ENCODE measurements at regions not wholly inside any gene's neighbourhood (a gene's known extent, or its start where the extent isn't known, plus 50 kb on each side); places are given as distances from the start of the nearest gene placed in this dataset.

DNA sequence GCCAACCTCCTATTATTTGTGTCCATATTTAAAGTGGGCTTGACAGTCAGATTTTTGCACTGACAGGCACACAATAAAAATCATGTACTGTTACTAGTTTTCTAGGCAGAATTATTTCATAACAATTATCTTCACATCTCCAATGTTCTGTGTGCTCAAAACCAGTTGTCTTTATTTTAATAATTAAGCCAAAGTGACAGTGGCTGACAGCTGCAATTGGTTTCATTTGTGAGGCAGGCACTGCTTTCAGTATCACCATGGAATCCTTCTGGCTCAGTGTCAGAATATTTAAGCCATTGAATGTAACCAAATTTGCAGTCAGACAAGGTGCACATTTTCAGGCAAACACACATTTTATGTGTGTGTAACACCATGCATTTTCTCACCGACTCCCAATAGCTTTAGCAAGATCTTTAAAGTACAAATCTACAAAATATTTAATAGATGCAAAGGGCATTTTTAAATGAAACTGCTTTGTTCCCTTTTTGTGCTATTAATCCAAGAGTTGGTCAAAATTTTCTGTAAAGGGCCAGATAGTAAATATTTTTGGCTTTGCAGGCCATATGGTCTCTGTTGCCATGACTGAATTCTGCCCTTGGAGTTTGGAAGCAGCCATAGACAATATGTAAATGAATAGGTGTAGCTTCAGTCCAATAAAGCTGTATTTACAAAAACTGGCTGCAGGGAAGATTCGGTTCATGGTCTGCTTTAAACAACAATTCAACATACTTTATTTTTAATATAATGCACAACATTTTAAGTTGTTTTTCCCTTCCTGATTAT lies 486.0 kb downstream of the KCNJ2 start:
- H3K4me3 ChIP-seq (ENCODE audit: low read length in 3 of 3), result no peak overlapping the region
- H3K9ac ChIP-seq (ENCODE audit: low read length in 3 of 3), result no peak overlapping the region
- no peaks in the 10 kb centered on the region for H3K4me1 ChIP-seq (ENCODE audit: control insufficient read depth in 2 of 3, insufficient read depth in 2 of 3, low read depth in 1 of 3, low read length in 3 of 3)
- H3K9me3 ChIP-seq (ENCODE audit: control insufficient read depth in 2 of 3, insufficient read depth in 1 of 3, low read length in 3 of 3), result no peaks in the 10 kb centered on the region
- intact Hi-C loops (cut with DNase I), result no loop called here
- no peaks in the 10 kb centered on the region for H3K36me3 ChIP-seq (ENCODE audit: control insufficient read depth in 2 of 3, insufficient read depth in 3 of 3, low read length in 3 of 3)
- no peaks in the 10 kb centered on the region for H3K27me3 ChIP-seq (ENCODE audit: control insufficient read depth, insufficient read depth, low read length)
- no peak overlapping the region for H3K27ac ChIP-seq (ENCODE audit: low read depth in 2 of 2, low read length in 2 of 2)
- no peak for DNase-seq
- FAIRE-seq, result no peak
- TF ChIP-seq, protein P1, sequence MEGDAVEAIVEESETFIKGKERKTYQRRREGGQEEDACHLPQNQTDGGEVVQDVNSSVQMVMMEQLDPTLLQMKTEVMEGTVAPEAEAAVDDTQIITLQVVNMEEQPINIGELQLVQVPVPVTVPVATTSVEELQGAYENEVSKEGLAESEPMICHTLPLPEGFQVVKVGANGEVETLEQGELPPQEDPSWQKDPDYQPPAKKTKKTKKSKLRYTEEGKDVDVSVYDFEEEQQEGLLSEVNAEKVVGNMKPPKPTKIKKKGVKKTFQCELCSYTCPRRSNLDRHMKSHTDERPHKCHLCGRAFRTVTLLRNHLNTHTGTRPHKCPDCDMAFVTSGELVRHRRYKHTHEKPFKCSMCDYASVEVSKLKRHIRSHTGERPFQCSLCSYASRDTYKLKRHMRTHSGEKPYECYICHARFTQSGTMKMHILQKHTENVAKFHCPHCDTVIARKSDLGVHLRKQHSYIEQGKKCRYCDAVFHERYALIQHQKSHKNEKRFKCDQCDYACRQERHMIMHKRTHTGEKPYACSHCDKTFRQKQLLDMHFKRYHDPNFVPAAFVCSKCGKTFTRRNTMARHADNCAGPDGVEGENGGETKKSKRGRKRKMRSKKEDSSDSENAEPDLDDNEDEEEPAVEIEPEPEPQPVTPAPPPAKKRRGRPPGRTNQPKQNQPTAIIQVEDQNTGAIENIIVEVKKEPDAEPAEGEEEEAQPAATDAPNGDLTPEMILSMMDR (IDR thresholded peaks at IDR 0.05; ENCODE audit: borderline replicate concordance, extremely low read depth, insufficient read depth), result no peak

DNA sequence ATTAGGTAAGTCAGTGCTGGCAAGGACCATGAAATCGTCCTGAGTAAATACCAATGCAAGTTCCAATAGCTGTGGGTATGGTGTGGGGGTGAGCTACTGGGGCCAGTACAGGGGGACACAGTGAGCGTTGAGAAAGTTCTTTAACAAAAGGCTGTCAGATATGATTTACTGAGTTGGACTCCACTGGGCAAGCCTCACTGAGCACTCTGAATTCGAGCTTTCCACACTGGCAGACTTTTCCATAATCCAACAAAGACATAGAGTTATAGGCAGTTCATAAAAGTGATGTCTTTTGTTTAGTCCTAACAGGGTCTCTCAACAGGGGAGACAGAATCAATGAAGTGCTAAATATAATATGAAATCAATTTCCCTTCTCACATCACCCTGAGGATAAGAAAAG lies 489.0 kb downstream of the KCNJ2 start:
- H3K27me3 ChIP-seq (ENCODE audit: control insufficient read depth, insufficient read depth, low read length), result no peaks in the 10 kb centered on the region
- no peak overlapping the region for H3K9ac ChIP-seq (ENCODE audit: low read length in 3 of 3)
- H3K9me3 ChIP-seq (ENCODE audit: control insufficient read depth in 2 of 3, insufficient read depth in 1 of 3, low read length in 3 of 3), result no peaks in the 10 kb centered on the region
- no peaks in the 10 kb centered on the region for H3K36me3 ChIP-seq (ENCODE audit: control insufficient read depth in 2 of 3, insufficient read depth in 3 of 3, low read length in 3 of 3)
- peak in 1 of 5 donors; percentile 16 for DNase-seq
- no peak overlapping the region for H3K4me3 ChIP-seq (ENCODE audit: low read length in 3 of 3)
- intact Hi-C loops (cut with DNase I), result no loop called here
- TF ChIP-seq, protein P1 (IDR thresholded peaks at IDR 0.05; ENCODE audit: borderline replicate concordance, extremely low read depth, insufficient read depth), result no peak
- FAIRE-seq, result no peak
- H3K4me1 ChIP-seq (ENCODE audit: control insufficient read depth in 2 of 3, insufficient read depth in 2 of 3, low read depth in 1 of 3, low read length in 3 of 3), result no peaks in the 10 kb centered on the region
- no peak overlapping the region for H3K27ac ChIP-seq (ENCODE audit: low read depth in 2 of 2, low read length in 2 of 2)

DNA sequence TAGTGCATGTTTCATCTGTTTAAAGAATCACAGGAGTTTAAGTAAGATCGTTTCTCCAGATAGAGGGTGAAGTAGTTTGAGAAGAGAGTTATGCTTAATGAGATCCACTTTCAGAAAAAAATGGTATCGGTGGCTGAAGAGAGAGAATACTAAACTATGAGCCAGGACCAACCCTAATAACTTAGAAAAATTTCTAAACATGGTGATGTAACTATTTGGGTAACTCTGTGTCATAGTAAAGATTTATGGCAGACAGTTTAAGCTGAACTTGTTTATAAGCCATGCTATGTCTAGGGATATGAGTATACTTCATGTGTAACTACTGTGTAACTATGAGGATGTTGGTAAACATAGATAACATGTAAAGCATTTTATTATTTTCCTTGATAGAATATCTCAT lies 489.5 kb downstream of the KCNJ2 start:
- FAIRE-seq, result no peak
- H3K4me3 ChIP-seq (ENCODE audit: low read length in 3 of 3), result no peak overlapping the region
- no peaks in the 10 kb centered on the region for H3K9me3 ChIP-seq (ENCODE audit: control insufficient read depth in 2 of 3, insufficient read depth in 1 of 3, low read length in 3 of 3)
- H3K27ac ChIP-seq (ENCODE audit: low read depth in 2 of 2, low read length in 2 of 2), result no peak overlapping the region
- DNase-seq, result no peak
- no peaks in the 10 kb centered on the region for H3K4me1 ChIP-seq (ENCODE audit: control insufficient read depth in 2 of 3, insufficient read depth in 2 of 3, low read depth in 1 of 3, low read length in 3 of 3)
- intact Hi-C loops (cut with DNase I), result no loop called here
- no peaks in the 10 kb centered on the region for H3K27me3 ChIP-seq (ENCODE audit: control insufficient read depth, insufficient read depth, low read length)
- TF ChIP-seq, protein P1 (IDR thresholded peaks at IDR 0.05; ENCODE audit: borderline replicate concordance, extremely low read depth, insufficient read depth), result no peak
- no peak overlapping the region for H3K9ac ChIP-seq (ENCODE audit: low read length in 3 of 3)
- H3K36me3 ChIP-seq (ENCODE audit: control insufficient read depth in 2 of 3, insufficient read depth in 3 of 3, low read length in 3 of 3), result no peaks in the 10 kb centered on the region

Measured in kidney (tissue), 13 donors.